SU-DHL-6 (cell line): ENCODE measurements at regions not wholly inside any gene's neighbourhood (a gene's known extent, or its start where the extent isn't known, plus 50 kb on each side); places are given as distances from the start of the nearest gene placed in this dataset.

Experiments
- H2AFZ ChIP-seq: fragments of 200-600 bp; sonication (generic); 2 replicates; pipeline ENCODE4 v1.6.1; 2014; ENCODE audit warnings: low read depth, mild to moderate bottlenecking, moderate library complexity, mixed read lengths, antibody characterized with exemption, low read length; ENCODE audit not compliant: severe bottlenecking
- H3F3A ChIP-seq: fragments of 200-600 bp; shearing (Covaris generic); 2 replicates; pipeline ENCODE4 v1.6.0; 2016; ENCODE audit warnings: antibody characterized with exemption, mild to moderate bottlenecking; ENCODE audit not compliant: insufficient read depth
- H3K27ac ChIP-seq: fragments of 200-600 bp; sonication (generic); 2 replicates; pipeline ENCODE4 v1.5.1; 2016; ENCODE audit warnings: low read depth, mild to moderate bottlenecking, low read length, moderate library complexity, mixed read lengths
- H3K27me3 ChIP-seq: fragments of 200-600 bp; sonication (generic), shearing (Covaris generic); 2 replicates; pipeline ENCODE4 v1.6.0; 2014; ENCODE audit warnings: mild to moderate bottlenecking, low read length
- H3K36me3 ChIP-seq: fragments of 200-600 bp; sonication (generic); 2 replicates; pipeline ENCODE4 v1.6.1; 2014; ENCODE audit warnings: mild to moderate bottlenecking, low read length, mixed read lengths
- H3K4me2 ChIP-seq: fragments of 300-600, 200-600 bp; shearing (Covaris generic), sonication (generic); 2 replicates; pipeline ENCODE4 v1.6.0; 2014; ENCODE audit warnings: low read length, low read depth, mild to moderate bottlenecking; ENCODE audit not compliant: poor library complexity, severe bottlenecking
- H3K4me3 ChIP-seq: fragments of 200-600 bp; sonication (generic); 2 replicates; pipeline ENCODE4 v1.5.1; 2014; ENCODE audit warnings: antibody characterized with exemption, low read length, mild to moderate bottlenecking, mixed read lengths; ENCODE audit not compliant: insufficient read depth, poor library complexity, severe bottlenecking
- H3K79me2 ChIP-seq: fragments of 200-600 bp; sonication (generic); 2 replicates; pipeline ENCODE4 v1.6.1; 2014; ENCODE audit warnings: mild to moderate bottlenecking, low read length, moderate library complexity; ENCODE audit not compliant: insufficient read depth
- H3K9ac ChIP-seq: fragments of 200-600 bp; sonication (generic); 2 replicates; pipeline ENCODE4 v1.7.0; 2014; ENCODE audit warnings: mild to moderate bottlenecking, low read length
- H3K9me2 ChIP-seq: fragments of 200-600 bp; sonication (generic); replicated peaks from 2 replicates; pipeline ENCODE4 v1.6.1; 2014; ENCODE audit warnings: low read length; ENCODE audit not compliant: insufficient read depth
- H3K9me3 ChIP-seq: fragments of 200-600 bp; sonication (generic); 2 replicates; pipeline ENCODE4 v1.6.1; 2014; ENCODE audit warnings: low read length, mixed read lengths; ENCODE audit not compliant: insufficient read depth
- H4K20me1 ChIP-seq: fragments of 200-600 bp; sonication (generic); 2 replicates; pipeline ENCODE4 v1.6.1; 2014; ENCODE audit warnings: low read depth, mild to moderate bottlenecking, antibody characterized with exemption, low read length, moderate library complexity, mixed read lengths
- CTCF ChIP-seq: fragments of 200-600 bp; sonication (generic); IDR thresholded peaks from one replicate; pipeline ENCODE4 v1.5.1; 2017; ENCODE audit warnings: antibody characterized with exemption, mild to moderate bottlenecking, low read length, moderate library complexity; ENCODE audit not compliant: insufficient read depth, poor library complexity, severe bottlenecking
- EZH2phosphoT487 ChIP-seq: fragments of 200-600 bp; sonication (generic), shearing (Covaris generic); conservative IDR thresholded peaks from 2 replicates; pipeline ENCODE4 v1.6.1; 2018; ENCODE audit warnings: mild to moderate bottlenecking, antibody characterized with exemption, low read length, moderate library complexity, mixed read lengths

GRCh38 chr5:106566031-106566430, 1104.7 kb downstream of the EFNA5 start:
- Histone ChIP-seq H4K20me1 (no peaks in the 10 kb centered on the region), H3K9me2 (no peaks in the 10 kb centered on the region), H2AFZ (no peak overlapping the region), H3K9ac (no peak overlapping the region), H3F3A (no peaks in the 10 kb centered on the region), H3K4me2 (no peak overlapping the region), H3K27ac (no peak overlapping the region), H3K79me2 (no peaks in the 10 kb centered on the region), H3K36me3 (no peaks in the 10 kb centered on the region), H3K4me3 (no peak overlapping the region), H3K9me3 (no peaks in the 10 kb centered on the region), H3K27me3 (no peaks in the 10 kb centered on the region)
- no peak for TF ChIP-seq EZH2phosphoT487
- no peak for TF ChIP-seq CTCF

DNA sequence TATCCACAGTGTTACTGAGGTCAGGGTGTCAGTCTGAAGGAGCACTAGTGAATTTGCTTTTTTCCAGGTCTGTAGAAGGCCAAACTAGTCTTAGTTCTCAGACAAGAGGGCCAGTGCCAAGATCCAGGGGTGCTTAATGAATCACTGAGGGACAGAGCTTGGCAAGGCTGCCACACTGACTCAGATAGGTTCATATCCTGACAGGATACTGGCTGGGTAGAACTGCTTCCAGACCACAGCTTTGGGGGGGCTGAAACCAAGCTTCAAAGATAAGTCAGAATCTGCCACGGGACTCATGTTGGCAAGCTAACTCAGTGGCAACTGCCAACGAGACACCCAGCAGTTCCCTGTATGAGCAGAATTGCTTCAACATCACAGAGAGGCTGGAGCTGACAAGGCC, 1125.4 kb downstream of the EFNA5 start:
- Histone ChIP-seq H4K20me1 (no peaks in the 10 kb centered on the region), H2AFZ (no peak overlapping the region), H3K27ac (no peak overlapping the region), H3K9me3 (peaks cover 7% of the 10 kb centered on the region; the same call in 1 of the 2 replicates), H3K4me3 (no peak overlapping the region), H3K27me3 (no peaks in the 10 kb centered on the region), H3K9me2 (no peaks in the 10 kb centered on the region), H3K36me3 (no peaks in the 10 kb centered on the region), H3F3A (no peaks in the 10 kb centered on the region), H3K4me2 (no peak overlapping the region), H3K9ac (no peak overlapping the region), H3K79me2 (no peaks in the 10 kb centered on the region)
- TF ChIP-seq EZH2phosphoT487 (no peak), CTCF (no peak)

DNA sequence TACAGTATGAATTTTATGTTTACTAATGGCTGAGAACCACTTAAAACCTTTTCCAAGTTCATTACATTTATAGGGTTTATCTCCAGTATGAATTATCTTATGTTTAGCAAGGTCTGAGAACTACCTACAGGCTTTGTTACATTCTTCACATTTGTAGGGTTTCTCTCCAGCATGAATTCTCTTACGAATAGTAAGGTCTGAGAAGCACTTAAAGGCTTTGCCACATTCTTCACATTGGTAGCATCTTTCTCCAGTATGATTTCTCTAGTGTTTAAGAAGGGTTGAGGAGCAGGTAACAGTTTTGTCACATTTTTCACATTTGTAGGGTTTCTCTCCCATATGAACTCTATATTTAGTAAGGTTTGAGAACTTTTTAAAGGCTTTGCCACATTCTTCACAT, 1127.4 kb downstream of the EFNA5 start:
- Histone ChIP-seq H3K9me2 (no peaks in the 10 kb centered on the region), H3K4me3 (no peak overlapping the region), H3K9ac (no peak overlapping the region), H3K9me3 (peaks cover 7% of the 10 kb centered on the region; the same call in 1 of the 2 replicates), H3K27ac (no peak overlapping the region), H2AFZ (no peak overlapping the region), H3F3A (no peaks in the 10 kb centered on the region), H3K4me2 (no peak overlapping the region), H3K79me2 (no peaks in the 10 kb centered on the region), H3K27me3 (no peaks in the 10 kb centered on the region), H3K36me3 (no peaks in the 10 kb centered on the region), H4K20me1 (no peaks in the 10 kb centered on the region)
- TF ChIP-seq EZH2phosphoT487 (no peak), CTCF (no peak)

GRCh38 chr5:106530150-106530549, 1140.6 kb downstream of the EFNA5 start:
- Histone ChIP-seq H3K9me2 (no peaks in the 10 kb centered on the region), H4K20me1 (no peaks in the 10 kb centered on the region), H3K9me3 (no peaks in the 10 kb centered on the region), H3K27ac (no peak overlapping the region), H3K4me2 (no peak overlapping the region), H3K36me3 (no peaks in the 10 kb centered on the region), H2AFZ (no peak overlapping the region), H3F3A (no peaks in the 10 kb centered on the region), H3K79me2 (no peaks in the 10 kb centered on the region), H3K9ac (no peak overlapping the region), H3K27me3 (no peaks in the 10 kb centered on the region), H3K4me3 (no peak overlapping the region)
- TF ChIP-seq CTCF (no peak), EZH2phosphoT487 (no peak)
